Adrenal gland (tissue), 5 donors: ENCODE measurements at regions not wholly inside any gene's neighbourhood (a gene's known extent, or its start where the extent isn't known, plus 50 kb on each side); places are given as distances from the start of the nearest gene placed in this dataset.

Experiments
- POLR2A ChIP-seq, 2 donors: fragments of 450-650 bp; IDR thresholded peaks; one replicate each; pipeline ENCODE4 v1.6.1; 2017; ENCODE audit warnings: antibody characterized with exemption in 2 of 2, mild to moderate bottlenecking in 2 of 2, moderate library complexity in 1 of 2
- TF ChIP-seq, protein P1 (sequence below), 6 experiments: fragments of 450-650 bp in 4 of 6; fragments of 200-600 bp in 2 of 6; sonication (generic) in 1 of 6; IDR thresholded peaks; 1 replicate in 5 of 6; 2 replicates in 1 of 6; pipeline versions ENCODE4 v1.5.1 to v1.8.0; 2016 to 2021; ENCODE audit warnings: antibody characterized with exemption in 6 of 6, mild to moderate bottlenecking in 2 of 6, moderate library complexity in 1 of 6
- donor health status: DM: no; HTN: no; CAD: no.

DNA sequence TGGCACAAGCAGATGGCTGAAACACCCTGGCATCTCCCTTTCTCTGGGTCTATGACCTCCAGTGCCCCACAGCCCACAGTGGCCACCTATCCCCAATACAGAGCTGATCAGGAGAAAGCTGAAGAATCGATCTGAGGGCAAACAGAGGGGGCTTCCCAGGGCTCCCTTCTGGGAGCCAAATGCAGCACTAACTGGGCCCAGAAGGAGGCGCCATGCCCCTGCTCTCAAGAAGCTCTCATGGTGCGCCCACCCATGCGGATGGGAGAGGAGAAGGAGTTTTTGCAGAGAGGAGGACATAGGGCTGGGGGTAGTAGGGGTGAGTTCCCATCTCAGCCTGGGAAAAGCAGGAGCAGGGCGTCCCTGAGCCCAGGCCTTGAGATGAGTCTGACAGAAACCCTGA is 787.3 kb upstream of the RAB6C start:
- TF ChIP-seq, protein P1, sequence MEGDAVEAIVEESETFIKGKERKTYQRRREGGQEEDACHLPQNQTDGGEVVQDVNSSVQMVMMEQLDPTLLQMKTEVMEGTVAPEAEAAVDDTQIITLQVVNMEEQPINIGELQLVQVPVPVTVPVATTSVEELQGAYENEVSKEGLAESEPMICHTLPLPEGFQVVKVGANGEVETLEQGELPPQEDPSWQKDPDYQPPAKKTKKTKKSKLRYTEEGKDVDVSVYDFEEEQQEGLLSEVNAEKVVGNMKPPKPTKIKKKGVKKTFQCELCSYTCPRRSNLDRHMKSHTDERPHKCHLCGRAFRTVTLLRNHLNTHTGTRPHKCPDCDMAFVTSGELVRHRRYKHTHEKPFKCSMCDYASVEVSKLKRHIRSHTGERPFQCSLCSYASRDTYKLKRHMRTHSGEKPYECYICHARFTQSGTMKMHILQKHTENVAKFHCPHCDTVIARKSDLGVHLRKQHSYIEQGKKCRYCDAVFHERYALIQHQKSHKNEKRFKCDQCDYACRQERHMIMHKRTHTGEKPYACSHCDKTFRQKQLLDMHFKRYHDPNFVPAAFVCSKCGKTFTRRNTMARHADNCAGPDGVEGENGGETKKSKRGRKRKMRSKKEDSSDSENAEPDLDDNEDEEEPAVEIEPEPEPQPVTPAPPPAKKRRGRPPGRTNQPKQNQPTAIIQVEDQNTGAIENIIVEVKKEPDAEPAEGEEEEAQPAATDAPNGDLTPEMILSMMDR (IDR thresholded peaks at IDR 0.05) = no peak
- TF ChIP-seq POLR2A (IDR thresholded peaks at IDR 0.05) = no peak
